ENCODE measurements at regions not wholly inside any gene's neighbourhood (a gene's known extent, or its start where the extent isn't known, plus 50 kb on each side); places are given as distances from the start of the nearest gene placed in this dataset.

DNA sequence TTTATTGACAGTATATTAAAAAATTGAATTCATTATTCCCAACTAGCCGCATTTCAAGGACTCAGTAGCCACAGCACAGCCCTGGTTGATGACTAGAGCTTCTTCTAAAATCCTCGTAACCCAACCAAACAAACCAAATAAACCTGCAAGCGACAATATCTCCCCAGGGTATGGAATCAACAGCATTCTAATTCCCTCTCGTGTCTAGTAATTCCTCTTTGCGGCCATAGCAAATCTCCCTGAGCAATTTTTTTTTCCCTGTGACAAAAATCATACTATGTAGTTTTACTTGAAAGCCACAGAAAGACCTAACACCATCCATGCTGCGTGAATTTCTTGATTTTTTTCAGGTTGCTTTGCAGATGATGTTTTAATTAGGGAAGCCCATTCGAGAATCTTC lies 143.4 kb upstream of the MYOCD start:
- Histone ChIP-seq H3K9ac (no peak overlapping the region), H3K79me2 (ENCODE audit: low read depth) (no peaks in the 10 kb centered on the region), H3K27ac (no peak overlapping the region), H3F3A (ENCODE audit: low read depth) (no peaks in the 10 kb centered on the region), H3K4me2 (no peak overlapping the region), H2AFZ (replicated peaks) (peak overlapping the region; percentile 27), H3K4me3 (no peak overlapping the region), H3K9me3 (ENCODE audit: low read depth) (no peaks in the 10 kb centered on the region), H3K36me3 (no peaks in the 10 kb centered on the region), H3K27me3 (no peaks in the 10 kb centered on the region), H4K20me1 (ENCODE audit: low read depth) (no peaks in the 10 kb centered on the region), H3K4me1 (no peaks in the 10 kb centered on the region)
- Mint-ChIP-seq H3K9me3 (no peaks in the 10 kb centered on the region), H3K27ac (peak overlapping the region; percentile 43), H3K27me3 (ENCODE audit: insufficient read depth, low read depth) (peaks cover 3% of the 10 kb centered on the region), H3K4me3 (no peak overlapping the region), H3K36me3 (no peaks in the 10 kb centered on the region), H3K4me1 (peaks cover 10% of the 10 kb centered on the region)
- DNase-seq (ENCODE audit: low spot score) = no peak
- TF ChIP-seq EZH2 (IDR thresholded peaks at IDR 0.05) = no peak
- TF ChIP-seq EZH2phosphoT487 (IDR thresholded peaks at IDR 0.05) = no peak
- TF ChIP-seq, protein P1, sequence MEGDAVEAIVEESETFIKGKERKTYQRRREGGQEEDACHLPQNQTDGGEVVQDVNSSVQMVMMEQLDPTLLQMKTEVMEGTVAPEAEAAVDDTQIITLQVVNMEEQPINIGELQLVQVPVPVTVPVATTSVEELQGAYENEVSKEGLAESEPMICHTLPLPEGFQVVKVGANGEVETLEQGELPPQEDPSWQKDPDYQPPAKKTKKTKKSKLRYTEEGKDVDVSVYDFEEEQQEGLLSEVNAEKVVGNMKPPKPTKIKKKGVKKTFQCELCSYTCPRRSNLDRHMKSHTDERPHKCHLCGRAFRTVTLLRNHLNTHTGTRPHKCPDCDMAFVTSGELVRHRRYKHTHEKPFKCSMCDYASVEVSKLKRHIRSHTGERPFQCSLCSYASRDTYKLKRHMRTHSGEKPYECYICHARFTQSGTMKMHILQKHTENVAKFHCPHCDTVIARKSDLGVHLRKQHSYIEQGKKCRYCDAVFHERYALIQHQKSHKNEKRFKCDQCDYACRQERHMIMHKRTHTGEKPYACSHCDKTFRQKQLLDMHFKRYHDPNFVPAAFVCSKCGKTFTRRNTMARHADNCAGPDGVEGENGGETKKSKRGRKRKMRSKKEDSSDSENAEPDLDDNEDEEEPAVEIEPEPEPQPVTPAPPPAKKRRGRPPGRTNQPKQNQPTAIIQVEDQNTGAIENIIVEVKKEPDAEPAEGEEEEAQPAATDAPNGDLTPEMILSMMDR (IDR thresholded peaks at IDR 0.05) = no peak

- TF ChIP-seq EZH2 (IDR thresholded peaks at IDR 0.05) (no peak), EZH2phosphoT487 (IDR thresholded peaks at IDR 0.05) (no peak)
- TF ChIP-seq, protein P1 (IDR thresholded peaks at IDR 0.05) = no peak
- Mint-ChIP-seq H3K27me3 (ENCODE audit: insufficient read depth, low read depth) (peaks cover 3% of the 10 kb centered on the region), H3K9me3 (no peaks in the 10 kb centered on the region), H3K36me3 (no peaks in the 10 kb centered on the region), H3K4me1 (peaks cover 10% of the 10 kb centered on the region), H3K27ac (no peak overlapping the region), H3K4me3 (no peak overlapping the region)
- DNase-seq (ENCODE audit: low spot score) = peak; percentile 12
- H3K79me2 ChIP-seq (ENCODE audit: low read depth) = no peaks in the 10 kb centered on the region
- H3K36me3 ChIP-seq = no peaks in the 10 kb centered on the region
- no peak overlapping the region for H3K27ac ChIP-seq
- no peaks in the 10 kb centered on the region for H3K9me3 ChIP-seq (ENCODE audit: low read depth)
- no peaks in the 10 kb centered on the region for H3F3A ChIP-seq (ENCODE audit: low read depth)
- H3K4me3 ChIP-seq = no peak overlapping the region
- no peak overlapping the region for H3K9ac ChIP-seq
- peak overlapping the region; percentile 27 for H2AFZ ChIP-seq (replicated peaks)
- no peaks in the 10 kb centered on the region for H3K27me3 ChIP-seq
- no peaks in the 10 kb centered on the region for H4K20me1 ChIP-seq (ENCODE audit: low read depth)
- no peak overlapping the region for H3K4me2 ChIP-seq
- H3K4me1 ChIP-seq = no peaks in the 10 kb centered on the region
Measured at GRCh38 chr17:12522743-12523183, 142.9 kb upstream of the MYOCD start.

DNA sequence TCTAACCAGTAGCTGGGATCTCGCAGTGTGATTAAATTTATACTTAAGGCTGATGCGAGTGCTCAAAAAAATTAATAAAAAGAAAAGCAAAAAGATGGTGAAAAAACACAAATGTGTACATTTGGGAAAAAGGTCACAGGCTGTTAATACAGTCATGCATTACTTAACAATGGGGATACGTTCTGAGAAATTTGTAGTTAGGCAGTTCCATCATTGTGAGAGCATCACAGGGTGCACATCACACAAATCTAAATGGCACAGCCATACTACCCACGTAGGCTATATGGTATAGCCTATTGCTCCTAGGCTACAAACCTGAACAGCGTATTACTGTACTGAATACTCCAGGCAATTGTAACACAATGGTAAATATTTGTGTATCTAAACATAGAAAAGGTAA lies 142.4 kb upstream of the MYOCD start:
- Histone ChIP-seq H3K9me3 (ENCODE audit: low read depth) (no peaks in the 10 kb centered on the region), H3K27me3 (no peaks in the 10 kb centered on the region), H3F3A (ENCODE audit: low read depth) (no peaks in the 10 kb centered on the region), H3K4me1 (no peaks in the 10 kb centered on the region), H3K4me3 (no peak overlapping the region), H3K79me2 (ENCODE audit: low read depth) (no peaks in the 10 kb centered on the region), H2AFZ (replicated peaks) (peak overlapping the region; percentile 27), H3K36me3 (no peaks in the 10 kb centered on the region), H3K9ac (no peak overlapping the region), H4K20me1 (ENCODE audit: low read depth) (no peaks in the 10 kb centered on the region), H3K27ac (no peak overlapping the region), H3K4me2 (no peak overlapping the region)
- Mint-ChIP-seq H3K36me3 (no peaks in the 10 kb centered on the region), H3K27me3 (ENCODE audit: insufficient read depth, low read depth) (peaks cover 3% of the 10 kb centered on the region), H3K4me1 (peaks cover 10% of the 10 kb centered on the region), H3K27ac (peak overlapping the region; percentile 19), H3K4me3 (no peak overlapping the region), H3K9me3 (no peaks in the 10 kb centered on the region)
- TF ChIP-seq, protein P1 (IDR thresholded peaks at IDR 0.05) = no peak
- TF ChIP-seq EZH2 (IDR thresholded peaks at IDR 0.05) (no peak), EZH2phosphoT487 (IDR thresholded peaks at IDR 0.05) (no peak)
- DNase-seq (ENCODE audit: low spot score) = no peak

All from neural progenitor cell (in vitro differentiated cells).